Fibroblast of upper back skin (primary cell): ENCODE measurements at regions not wholly inside any gene's neighbourhood (a gene's known extent, or its start where the extent isn't known, plus 50 kb on each side); places are given as distances from the start of the nearest gene placed in this dataset.
"Not testable (repeated sequence)": the region's sequence is repeated elsewhere in the genome, so short reads cannot be mapped to it uniquely, and the experiment has no call there.

ENCODE experiments used
- DNase-seq: peaks from one replicate; pipeline ENCODE4 v3.0.0-alpha.2; 2013

DNA sequence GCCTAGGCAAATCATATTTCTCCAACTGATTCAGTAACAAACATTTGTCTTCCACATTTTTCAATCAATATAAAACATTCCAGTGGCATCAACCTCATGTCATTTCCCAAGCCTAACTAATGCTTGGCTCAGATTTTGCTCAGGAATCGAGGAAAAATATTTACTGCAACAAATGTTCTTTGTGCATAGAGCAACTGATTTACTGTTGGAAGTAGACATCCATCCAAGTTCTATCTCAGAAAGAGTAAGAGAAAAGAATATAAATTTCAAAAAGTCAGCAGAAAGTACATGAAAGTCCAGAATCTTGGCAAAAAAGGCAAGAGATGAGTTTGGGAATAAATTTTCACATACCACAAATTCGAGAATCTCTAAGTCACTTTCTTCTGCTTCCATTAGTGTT is 2245.0 kb upstream of the RAG2 start:
- no peak for DNase-seq

DNA sequence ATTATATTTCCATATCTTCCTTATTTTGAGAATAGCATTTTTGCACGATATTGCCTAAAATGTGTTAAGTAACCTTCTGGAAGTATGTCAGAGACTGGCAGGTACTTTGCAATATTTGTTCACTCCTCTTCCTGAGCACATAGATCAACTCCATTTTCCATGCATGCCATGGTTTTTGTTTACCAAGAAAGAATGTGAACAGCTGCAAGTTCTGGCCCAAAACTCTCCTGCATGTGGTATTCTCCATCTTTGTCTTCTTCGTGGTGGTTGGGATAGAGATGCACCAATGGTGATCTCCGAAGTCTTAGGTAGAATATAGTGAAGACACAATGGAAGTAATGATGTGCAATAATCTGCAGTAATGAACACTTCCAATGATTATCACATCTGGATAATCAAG is 2241.0 kb upstream of the RAG2 start:
- DNase-seq = no peak

DNA sequence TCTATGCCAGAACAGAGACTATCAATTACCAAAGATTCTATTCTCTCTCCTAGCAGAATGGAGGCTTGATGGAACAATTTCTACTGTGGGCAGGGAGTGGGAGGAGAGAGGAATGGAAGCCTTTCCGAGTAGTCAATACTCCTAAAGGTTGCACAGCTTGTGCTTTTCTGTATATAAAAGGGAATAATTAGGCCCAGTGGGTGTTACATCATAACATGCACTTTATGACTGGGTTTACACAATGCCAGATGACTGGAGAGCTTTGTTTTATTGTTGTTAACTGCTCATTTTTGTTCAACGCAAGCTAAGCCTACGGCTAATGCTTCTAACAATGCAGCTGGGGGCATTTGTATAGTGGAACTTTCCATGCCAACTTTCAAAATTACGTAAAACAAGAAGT is 2237.9 kb upstream of the RAG2 start:
- DNase-seq = no peak

DNA sequence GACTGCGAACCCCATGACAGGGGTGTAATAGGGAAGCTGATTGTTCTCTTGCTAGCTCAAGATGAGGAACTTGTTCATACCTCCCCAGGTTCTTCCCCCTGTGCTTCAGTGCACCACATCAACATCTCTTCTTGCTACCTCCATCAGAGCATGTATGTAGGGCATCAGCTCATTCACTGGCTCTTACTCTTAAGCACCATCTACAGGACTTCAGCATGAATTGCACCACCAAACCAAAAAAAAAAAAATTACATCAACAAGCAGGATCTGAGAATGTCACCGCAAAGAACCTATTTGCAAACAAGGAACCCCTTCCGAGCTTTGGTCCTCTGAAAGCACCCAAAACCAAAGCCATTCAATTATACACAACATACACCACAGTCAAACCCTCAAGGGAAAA is 2226.5 kb upstream of the RAG2 start:
- peak; percentile 21 for DNase-seq

DNA sequence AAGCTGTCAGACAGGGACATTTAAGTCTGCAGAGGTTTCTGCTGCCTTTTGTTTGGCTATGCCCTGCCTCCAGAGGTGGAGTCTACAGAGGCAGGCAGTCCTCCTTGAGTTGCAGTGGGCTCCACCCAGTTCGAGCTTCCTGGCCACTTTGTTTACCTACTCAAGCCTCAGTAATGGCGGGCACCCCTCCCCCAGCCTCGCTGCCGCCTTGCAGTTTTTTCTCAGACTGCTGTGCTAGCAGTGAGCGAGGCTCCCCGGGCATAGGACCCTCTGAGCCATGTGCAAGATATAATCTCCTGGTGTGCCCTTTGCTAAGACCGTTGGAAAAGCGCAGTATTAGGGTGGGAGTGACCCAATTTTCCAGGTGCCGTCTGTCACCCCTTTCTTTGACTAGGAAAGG is 2223.8 kb upstream of the RAG2 start:
- DNase-seq = not testable (repeated sequence)

DNA sequence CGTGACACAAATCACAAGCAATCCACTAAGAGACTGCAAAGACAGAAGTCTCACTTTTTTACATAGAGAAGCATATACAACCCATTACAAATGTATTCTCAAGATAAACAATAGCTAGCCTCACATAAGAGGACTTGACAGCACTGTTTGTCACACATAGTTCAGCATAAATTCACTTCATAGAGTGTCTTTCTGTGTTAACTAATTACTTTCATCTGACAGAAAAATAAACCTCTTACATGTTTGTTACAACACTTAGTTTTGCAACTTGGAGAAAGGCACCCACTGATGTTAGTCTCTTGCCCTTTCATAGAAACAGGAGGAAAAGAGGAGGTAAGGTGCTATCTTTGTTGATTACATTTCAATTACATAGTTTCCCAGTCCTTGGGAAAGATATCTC is 2221.9 kb upstream of the RAG2 start:
- DNase-seq = no peak

DNA sequence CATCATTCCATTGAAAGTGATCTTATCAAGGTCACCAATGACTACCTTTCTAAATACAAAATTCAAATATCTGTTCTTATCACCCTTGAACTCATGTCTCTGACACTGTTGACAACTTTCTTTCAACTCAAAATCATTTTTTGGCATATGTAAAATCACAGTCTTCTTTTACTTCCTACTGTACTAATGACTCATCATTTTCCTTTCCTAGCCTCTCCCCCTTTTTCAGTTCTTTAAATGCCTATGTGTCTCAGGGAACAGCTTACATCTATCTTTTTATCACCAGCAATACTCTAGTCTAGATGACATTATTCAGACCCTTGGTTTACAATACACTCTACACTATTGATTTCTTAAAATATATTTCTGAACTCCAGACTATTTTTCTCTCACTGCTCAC is 2220.7 kb upstream of the RAG2 start:
- peak; percentile 28 for DNase-seq

DNA sequence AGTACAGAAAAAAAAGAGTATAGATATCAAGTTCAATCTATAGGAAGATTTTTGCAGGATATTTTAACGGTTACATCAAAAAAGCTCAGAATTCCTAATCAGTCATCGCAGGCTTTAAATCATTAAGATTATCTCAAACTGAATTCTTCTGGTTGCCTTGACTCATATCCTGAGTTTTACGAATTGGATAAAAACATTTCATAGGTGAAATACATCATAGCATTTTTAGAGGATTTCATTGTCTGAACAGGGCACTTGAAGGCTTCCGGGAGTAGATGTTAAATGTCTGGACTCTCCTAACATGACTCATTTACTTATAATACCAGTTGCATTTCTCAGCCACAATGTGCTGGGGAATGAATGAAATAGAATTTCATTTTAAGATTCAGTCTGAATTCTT is 2216.6 kb upstream of the RAG2 start:
- peak; percentile 84 for DNase-seq

DNA sequence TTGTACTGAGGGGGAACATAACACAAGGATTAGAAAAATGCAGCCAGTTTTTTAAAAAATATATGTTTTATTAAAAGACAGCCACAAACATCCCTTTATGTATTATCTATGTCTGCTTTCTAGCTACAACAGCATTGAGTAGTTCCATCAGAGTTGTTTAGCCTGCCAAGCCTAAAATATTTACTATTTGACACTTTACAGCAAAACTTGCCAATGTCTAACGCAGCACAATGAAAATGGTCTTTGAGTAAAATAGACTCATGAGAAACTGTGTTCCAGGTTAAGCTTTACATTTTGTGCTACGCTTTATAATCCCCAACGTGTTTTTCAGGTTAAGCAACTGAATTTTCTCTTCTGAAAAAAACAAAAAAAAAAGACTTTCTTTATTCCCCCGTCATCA is 2211.5 kb upstream of the RAG2 start:
- DNase-seq = no peak

DNA sequence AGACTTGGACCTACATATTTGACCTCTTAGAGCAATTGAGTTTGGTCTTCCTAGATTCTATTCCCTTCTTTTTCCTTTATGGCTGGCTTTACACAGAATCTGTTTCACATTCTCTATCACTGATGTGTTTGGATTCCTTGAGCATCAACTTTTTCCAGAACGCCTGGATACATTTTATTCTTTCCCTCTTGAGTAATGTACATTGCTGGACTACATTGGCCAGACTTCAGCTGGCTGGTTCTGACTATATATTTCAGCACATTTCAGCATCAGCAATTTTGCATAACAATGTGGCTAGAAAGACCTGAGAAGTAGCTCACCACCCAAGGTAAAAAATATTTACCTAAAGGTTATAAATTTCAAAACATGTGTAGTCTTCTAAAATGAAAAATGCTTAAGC is 2198.2 kb upstream of the RAG2 start:
- peak; percentile 73 for DNase-seq

DNA sequence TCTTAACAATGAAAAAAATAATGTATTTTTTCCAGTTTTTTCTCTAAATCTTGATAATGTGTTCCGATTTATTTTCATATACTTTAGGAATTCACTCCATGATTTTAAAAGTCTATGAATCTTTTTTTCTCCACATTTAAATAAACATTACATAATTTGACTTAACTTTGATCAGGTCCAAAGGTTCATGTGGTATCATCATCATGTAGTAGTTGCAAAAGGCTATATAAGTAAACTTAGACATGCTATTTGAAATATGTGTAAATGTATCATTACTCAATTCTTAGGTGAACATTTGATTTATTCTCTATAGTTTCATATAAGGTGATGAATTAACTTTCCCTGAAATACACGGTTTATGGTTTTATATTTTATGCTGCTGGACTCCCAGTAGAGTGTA is 2197.0 kb upstream of the RAG2 start:
- no peak for DNase-seq

DNA sequence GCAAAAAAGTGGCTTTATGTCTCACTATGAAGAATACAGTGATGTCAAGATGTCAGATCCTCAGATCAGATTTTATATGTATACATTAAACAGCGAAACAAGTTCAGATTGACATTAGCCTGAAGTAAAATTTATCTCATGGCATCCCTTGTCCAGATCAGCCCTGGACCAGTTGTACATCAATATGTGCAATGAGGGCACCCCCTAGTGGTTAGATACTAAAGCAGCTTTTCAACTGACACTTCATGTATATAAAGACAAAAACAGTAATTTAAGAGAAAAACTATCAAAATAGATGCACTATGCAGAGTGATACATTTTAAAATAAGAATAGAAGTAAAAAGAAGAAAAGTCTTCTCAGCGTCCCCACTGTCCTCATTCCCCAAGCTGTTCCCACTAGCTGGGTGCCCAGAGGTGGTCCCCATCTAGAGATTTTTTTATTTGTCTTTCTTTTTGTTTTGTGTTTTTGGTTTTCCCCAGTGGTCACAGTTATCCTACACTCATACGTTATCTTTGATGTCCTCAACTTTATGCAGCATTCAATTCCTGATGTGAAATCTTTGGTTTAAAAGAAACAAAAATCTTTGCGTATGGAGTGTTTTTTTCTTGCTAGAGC is 2193.4 kb upstream of the RAG2 start:
- peak; percentile 66 for DNase-seq

DNA sequence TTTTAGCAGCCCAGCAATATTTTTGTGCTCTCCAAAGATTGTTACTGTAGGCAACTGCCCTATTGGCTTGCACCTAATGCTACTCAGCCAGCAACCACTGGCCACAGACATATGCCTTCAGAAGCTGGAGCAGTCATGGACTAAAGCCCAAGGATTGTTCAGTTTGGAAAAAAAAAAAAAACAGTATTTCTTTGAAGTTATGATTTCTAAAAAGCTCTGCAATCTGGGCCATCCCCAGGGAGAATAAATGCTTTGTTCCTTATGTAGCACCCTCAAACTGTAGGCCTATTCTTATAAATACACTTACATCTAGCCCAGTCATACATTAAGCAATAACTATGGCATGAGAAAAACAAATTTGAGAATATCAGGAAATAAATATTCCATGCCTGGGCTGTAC is 2190.5 kb upstream of the RAG2 start:
- DNase-seq = peak; percentile 53

DNA sequence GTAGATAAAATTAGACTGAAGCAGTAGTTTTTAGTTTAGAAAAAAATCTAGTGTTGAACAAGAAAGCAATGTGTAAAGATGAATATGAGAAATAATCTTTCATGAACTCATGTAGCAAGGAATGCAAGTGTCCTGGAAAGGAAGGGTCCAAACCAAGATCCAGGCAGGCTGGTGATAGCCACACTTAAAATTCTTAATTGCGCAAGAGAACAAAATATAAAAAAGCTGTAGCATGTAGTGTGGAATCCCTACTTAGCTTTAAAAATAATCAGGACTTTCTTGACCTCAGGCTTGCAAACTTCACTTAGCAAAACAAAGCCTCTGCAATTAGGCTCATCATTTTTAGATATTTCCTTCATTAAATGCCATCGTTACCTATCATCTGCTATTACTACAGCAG is 2186.1 kb upstream of the RAG2 start:
- DNase-seq = no peak

DNA sequence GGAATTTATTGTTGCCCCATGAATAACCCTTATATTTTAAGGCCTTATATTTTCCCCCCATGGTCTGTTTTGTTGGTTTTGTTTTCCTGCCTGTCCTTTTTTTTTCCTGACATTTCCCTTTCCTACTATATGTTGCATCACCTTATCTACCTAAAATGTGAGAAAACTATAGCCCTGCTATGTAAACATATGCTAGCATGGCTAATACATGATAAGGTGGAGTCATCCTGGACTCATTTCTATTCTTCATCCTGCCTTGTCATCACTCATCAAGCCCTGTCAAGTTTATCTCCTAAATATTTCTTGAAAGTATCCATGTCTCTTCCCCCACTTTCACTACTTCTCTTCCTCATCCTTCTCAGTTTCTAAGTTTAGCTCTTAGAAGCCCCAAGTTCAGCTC is 2168.8 kb upstream of the RAG2 start:
- peak; percentile 10 for DNase-seq

DNA sequence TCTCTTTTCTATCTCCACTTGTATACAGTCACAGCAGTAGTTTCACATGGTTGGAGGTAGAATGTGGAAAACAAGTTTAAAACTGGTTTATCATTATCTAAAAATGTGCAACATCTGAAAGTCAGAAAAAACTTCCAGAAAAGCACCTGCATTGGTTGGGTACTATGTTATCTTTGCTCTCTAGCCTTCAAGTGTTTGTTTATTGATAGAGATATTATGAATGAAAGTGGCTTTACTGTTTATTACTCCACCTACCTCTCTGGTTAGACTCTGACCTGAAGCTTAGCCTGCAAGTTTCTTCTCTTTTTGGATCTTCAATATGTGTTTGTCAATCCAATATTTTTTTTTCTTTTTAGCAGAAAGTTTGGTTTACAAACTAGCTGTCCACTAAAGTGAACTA is 2161.4 kb upstream of the RAG2 start:
- no peak for DNase-seq

DNA sequence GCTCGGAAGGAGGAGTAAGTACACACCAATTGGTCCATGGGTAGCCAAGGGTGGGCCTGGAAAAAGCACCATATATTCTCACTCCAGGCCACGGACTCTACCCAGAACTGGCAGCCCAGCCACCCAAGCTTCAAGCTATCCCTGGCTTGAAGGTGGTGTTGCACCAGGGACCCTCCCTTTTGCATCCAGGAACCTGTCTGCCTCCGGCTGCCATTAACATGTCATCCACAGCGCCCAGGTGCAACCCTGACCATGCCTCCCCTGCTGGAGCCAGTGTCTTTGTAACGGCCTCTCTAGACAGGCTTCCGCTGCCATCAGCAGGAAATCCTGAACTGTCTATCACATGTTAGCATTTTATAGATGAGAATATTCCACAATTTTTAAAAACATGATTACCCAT is 2158.5 kb upstream of the RAG2 start:
- no peak for DNase-seq

DNA sequence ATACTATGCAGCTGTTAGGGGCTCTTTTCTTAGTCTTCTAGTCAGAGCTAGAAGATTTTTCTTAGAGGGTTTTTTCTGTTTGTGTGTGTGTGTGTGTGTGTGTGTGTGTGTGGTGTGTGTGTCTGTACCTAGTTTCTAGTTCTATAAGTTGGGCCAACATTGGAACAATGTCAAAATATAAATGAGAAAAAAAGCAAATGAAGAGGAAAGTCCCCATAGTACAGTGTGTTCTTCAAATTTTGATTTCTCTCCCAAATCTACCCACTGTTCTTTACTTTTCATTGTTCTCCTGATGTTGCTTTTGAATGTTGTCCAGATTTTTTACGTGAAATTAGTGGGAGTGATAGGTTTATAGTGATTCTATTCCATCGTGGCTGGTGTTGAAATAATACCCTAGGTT is 2153.4 kb upstream of the RAG2 start:
- DNase-seq = no peak

DNA sequence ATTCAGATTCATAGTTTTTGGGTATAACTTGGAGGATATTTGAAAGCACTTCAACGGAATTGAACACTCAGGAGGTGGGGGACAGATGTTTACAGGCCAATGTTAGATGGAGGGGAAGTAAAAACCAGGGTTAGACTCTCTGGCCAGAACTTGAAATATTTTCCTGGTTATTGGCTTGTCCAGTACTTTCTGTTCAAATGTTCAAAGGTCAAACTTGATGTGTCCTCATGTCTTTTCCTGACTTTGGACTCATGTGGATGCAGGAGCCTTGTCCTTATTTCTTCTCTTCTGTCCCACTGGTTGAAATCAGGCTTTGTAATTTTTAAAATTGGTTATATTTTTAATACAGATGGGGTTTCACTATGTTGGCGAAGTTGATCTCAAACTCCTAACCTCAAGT is 2148.5 kb upstream of the RAG2 start:
- DNase-seq = not testable (repeated sequence)

DNA sequence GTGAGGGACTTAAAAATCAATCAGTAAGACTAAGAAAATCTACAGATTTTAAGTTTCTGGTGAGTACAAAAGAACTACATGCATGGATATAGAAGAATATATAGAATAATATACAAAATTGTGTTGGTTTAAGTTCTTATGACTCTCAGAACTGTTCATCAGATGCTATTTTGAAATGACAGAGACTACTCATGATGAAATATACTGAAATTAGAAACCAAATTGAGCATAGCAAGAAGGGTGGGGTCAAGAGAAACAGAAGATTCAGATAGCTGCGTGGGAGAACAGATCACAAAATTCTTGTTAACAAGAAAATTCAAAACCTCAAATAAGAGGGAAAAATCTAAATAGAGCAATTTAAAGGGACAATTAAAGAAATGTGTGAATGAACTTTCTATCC is 2125.3 kb upstream of the RAG2 start:
- DNase-seq = no peak

DNA sequence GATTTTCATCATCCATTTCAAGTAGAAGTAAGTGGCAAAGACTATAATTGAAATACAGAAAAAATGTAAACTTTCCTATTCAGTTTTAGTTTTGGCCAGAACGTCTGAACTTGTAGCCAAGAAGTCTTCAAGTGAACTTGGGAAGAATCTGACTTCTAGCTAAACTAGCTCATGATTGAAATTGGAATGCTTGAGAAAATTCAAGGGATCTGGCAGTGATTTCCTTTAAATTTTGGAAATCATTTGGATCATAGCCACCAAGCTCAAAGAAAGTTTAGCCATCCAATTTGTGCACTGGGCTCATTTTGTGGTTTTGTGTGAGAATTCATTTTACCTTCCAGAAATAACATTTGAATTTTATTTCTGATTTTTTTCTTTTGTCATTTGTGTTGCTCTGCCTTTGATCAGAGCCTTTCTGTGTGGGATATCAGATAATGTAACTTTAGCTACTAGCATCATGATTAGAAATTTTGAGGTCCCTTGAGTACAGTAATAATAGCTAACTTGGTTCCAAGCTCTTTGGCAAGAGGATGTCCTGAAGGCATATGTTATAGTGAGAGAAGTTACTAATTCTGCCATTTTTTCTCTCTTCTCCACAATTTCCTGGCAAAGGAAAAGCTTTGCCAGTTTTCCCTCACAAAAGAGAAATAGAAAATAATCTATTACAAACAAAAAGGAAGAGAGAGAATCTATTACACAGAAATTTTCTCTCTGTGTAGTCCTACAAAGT is 2123.7 kb upstream of the RAG2 start:
- DNase-seq = peak; percentile 41

DNA sequence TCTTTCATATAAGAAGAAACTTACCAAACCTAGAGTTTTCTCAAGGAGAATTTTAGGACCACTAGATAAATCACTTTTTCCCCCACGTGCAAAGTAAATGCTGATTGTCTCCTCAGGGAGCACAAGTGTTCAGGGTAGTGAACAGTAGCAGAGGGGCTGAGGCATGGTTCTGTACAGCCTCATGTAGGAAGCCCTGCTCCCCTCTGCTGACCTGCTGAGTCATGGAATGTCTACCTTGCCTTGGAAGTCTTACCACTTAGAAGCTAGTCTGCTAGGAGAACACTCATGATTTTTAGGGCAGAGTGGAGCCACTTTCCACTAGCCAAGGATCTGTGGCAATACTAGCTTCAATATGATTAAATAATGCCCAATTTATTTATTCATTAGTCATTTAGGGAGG is 2120.6 kb upstream of the RAG2 start:
- no peak for DNase-seq

DNA sequence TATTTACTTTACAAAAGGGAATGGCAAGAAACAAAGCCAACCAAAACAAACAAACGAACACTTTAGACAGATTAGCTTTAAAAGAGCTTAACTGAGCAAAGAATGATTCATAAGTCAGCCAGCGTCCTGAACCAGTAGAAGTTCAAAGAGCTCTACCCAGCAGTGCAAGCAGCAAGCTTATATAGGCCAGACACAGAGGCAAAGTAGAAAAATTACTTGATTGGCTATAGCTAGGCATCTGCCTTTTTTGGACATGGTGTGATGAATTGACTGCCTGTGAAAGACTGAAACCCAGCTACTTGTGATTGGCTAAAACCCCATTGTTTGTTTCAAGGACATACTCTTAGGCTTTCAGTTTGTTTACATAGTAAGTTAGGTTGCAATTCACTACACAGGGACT is 2120.0 kb upstream of the RAG2 start:
- DNase-seq = no peak

DNA sequence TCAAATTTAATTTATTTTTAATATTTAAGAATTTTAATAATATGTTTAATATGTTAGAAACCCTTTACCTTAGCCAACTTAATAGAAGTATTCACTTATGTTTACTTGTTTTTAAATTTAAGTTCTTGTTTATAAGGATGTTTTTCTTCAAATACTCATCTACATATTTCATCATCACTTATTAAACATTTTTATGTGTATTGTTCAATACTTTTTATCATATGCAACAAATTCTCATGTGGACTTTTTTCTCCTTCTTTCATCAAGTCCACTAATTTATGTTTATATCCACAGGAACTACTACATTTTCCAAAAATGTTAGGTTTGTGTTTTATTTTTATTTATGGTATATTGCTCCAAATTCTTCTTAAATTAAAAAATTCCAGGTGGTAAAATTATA is 2113.1 kb upstream of the RAG2 start:
- DNase-seq = no peak

DNA sequence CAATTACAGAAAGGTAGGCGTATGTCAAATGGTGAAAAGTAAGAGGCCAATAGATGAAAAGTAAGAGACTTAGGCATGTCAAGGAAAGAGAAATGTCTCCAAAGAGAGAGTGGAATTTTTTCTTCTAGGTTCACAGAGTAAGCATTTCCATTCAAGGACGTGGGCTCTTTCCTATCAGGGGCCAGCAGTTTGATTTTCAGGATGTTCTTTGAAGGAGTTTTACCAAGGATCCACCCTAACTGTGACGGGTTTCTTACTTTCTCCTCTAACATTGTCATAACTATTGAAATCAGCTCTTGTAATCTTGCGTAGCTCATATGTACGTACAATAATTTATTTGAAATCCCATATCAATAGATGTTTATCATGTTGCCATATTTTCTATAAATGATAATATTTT is 2112.2 kb upstream of the RAG2 start:
- no peak for DNase-seq
